ENCODE measurements at regions not wholly inside any gene's neighbourhood (a gene's known extent, or its start where the extent isn't known, plus 50 kb on each side); places are given as distances from the start of the nearest gene placed in this dataset.

DNA sequence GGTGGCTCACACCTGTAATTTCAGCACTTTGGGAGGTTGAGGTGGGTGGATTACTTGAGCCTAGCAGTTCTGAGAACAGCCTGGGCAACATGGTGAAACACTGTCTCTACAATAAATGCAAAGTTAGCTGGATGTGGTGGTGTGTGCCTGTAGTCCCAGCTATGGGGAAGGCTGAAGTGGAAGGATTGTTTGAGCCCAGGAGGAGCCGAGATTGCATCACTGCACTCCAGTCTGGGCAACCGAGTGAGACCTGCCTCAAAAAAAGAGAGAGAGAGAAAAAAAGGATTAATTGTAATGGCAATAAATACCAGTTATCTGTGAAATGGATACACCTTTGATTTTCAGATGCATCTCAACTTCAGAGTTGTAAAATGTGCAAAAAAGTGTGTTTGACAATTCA is 58.8 kb downstream of the SPRY1 start:
- H3K36me3 ChIP-seq (ENCODE audit: control insufficient read depth, insufficient read depth, low read length), result no peaks in the 10 kb centered on the region
- WGBS, 2 experiments (ENCODE audit: insufficient coverage in 2 of 2), result 53 to 71% methylated on average over 2 of the region's 2 CpGs
- peaks cover 9% of the 10 kb centered on the region for H3K4me1 ChIP-seq (ENCODE audit: control insufficient read depth, insufficient read depth, low read length, poor library complexity, severe bottlenecking)
- H3K9me3 ChIP-seq (ENCODE audit: control insufficient read depth, low read length), result no peaks in the 10 kb centered on the region
- no peak overlapping the region for H3K27ac ChIP-seq (ENCODE audit: low read depth, low read length, severe bottlenecking)
- H3K4me3 ChIP-seq (ENCODE audit: extremely low read depth, insufficient read depth, low read length, poor library complexity, severe bottlenecking), result no peak overlapping the region

DNA sequence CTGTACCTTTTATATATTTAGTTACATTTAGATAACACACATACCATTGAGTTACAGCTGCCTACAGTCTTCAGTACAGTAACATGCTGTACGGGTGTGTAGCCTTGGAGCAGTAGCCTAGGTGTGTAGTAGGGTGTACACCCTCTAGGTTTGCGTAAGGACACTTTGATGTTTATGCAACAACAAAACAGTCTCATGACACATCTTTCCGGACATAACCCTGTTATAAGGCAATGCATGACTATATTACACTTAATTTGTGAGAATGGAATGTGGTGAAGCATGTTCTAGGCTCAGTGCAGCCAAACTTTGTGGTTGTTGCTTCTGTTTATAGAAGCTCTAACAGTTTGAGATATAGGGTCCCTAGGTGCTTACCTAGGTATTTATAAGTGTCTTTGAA is 65.4 kb downstream of the SPRY1 start:
- no peak overlapping the region for H3K4me3 ChIP-seq (ENCODE audit: extremely low read depth, insufficient read depth, low read length, poor library complexity, severe bottlenecking)
- H3K4me1 ChIP-seq (ENCODE audit: control insufficient read depth, insufficient read depth, low read length, poor library complexity, severe bottlenecking), result no peaks in the 10 kb centered on the region
- WGBS, 2 experiments (ENCODE audit: insufficient coverage in 2 of 2), result no CpG with 5 or more reads among the region's 3 CpGs
- H3K36me3 ChIP-seq (ENCODE audit: control insufficient read depth, insufficient read depth, low read length), result no peaks in the 10 kb centered on the region
- no peaks in the 10 kb centered on the region for H3K9me3 ChIP-seq (ENCODE audit: control insufficient read depth, low read length)
- H3K27ac ChIP-seq (ENCODE audit: low read depth, low read length, severe bottlenecking), result no peak overlapping the region

DNA sequence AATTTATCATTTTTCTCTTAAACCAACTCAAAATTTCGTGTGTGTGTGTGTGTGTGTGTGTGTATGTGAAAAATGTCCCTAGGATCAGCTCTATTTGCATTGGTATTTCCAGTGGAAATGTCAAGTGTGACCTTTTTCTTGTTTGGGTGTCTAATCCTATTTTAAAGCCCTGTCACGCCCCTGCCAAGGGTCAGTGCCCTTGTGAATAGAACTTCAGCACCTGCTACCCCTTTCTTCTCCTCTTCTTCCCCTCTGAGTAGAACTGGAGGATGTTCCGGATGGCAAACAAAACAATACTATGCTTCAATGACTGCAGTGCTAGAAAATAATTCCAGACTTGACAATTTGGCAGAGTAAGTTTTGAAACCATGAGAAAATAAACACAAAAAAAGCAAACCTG is 67.3 kb downstream of the SPRY1 start:
- WGBS, 2 experiments (ENCODE audit: insufficient coverage in 2 of 2), result no CpG with 5 or more reads among the region's 3 CpGs
- Histone ChIP-seq H3K36me3 (ENCODE audit: control insufficient read depth, insufficient read depth, low read length) (no peaks in the 10 kb centered on the region), H3K27ac (ENCODE audit: low read depth, low read length, severe bottlenecking) (no peak overlapping the region)

GRCh38 chr4:123465416-123465815 is 68.8 kb downstream of the SPRY1 start:
- Histone ChIP-seq H3K4me1 (ENCODE audit: control insufficient read depth, insufficient read depth, low read length, poor library complexity, severe bottlenecking) (no peaks in the 10 kb centered on the region), H3K9me3 (ENCODE audit: control insufficient read depth, low read length) (no peaks in the 10 kb centered on the region), H3K36me3 (ENCODE audit: control insufficient read depth, insufficient read depth, low read length) (no peaks in the 10 kb centered on the region), H3K27ac (ENCODE audit: low read depth, low read length, severe bottlenecking) (no peak overlapping the region), H3K4me3 (ENCODE audit: extremely low read depth, insufficient read depth, low read length, poor library complexity, severe bottlenecking) (no peak overlapping the region)
- 92 to 96% methylated on average over 4 to 5 of the region's 6 CpGs for WGBS, 2 experiments (ENCODE audit: insufficient coverage in 2 of 2)

More for the DNA sequence above, 67.3 kb downstream of the SPRY1 start:
- H3K9me3 ChIP-seq (ENCODE audit: control insufficient read depth, low read length), result no peaks in the 10 kb centered on the region
- no peak overlapping the region for H3K4me3 ChIP-seq (ENCODE audit: extremely low read depth, insufficient read depth, low read length, poor library complexity, severe bottlenecking)
- H3K4me1 ChIP-seq (ENCODE audit: control insufficient read depth, insufficient read depth, low read length, poor library complexity, severe bottlenecking), result no peaks in the 10 kb centered on the region

GRCh38 chr4:123466080-123466785 is 69.6 kb downstream of the SPRY1 start:
- H3K27ac ChIP-seq (ENCODE audit: low read depth, low read length, severe bottlenecking), result no peak overlapping the region
- H3K36me3 ChIP-seq (ENCODE audit: control insufficient read depth, insufficient read depth, low read length), result no peaks in the 10 kb centered on the region
- H3K9me3 ChIP-seq (ENCODE audit: control insufficient read depth, low read length), result no peaks in the 10 kb centered on the region
- H3K4me3 ChIP-seq (ENCODE audit: extremely low read depth, insufficient read depth, low read length, poor library complexity, severe bottlenecking), result no peak overlapping the region
- H3K4me1 ChIP-seq (ENCODE audit: control insufficient read depth, insufficient read depth, low read length, poor library complexity, severe bottlenecking), result no peaks in the 10 kb centered on the region
- WGBS, 2 experiments (ENCODE audit: insufficient coverage in 2 of 2), result 62 to 63% methylated on average over 3 of the region's 3 CpGs

DNA sequence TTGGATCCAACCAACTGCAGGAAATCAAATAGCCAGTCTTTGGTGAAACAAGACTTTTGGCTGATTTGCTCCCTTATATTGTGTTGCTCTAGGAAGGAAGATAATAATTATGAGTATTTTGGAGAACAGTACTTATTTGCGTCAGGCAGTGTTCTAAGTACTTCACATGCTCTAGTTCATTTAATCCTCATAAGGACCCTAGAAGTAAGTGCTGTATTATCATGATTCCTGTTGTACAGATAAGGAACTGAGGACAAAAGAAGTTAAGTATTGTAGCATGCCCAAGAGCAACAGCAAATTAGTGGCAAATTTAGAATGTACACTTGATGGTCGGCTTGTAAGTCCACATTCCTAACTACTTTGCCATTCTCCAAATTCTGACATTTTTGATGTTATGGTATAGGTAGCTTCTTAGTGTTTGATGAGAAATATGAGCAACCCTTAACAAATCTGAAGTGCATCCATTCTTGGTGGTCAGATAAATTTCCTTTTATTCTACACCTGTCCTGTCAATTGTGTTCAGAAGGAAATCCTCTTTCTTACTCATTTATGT is 72.0 kb downstream of the SPRY1 start:
- WGBS, 2 experiments (ENCODE audit: insufficient coverage in 2 of 2), result no CpG with 5 or more reads among the region's 2 CpGs

DNA sequence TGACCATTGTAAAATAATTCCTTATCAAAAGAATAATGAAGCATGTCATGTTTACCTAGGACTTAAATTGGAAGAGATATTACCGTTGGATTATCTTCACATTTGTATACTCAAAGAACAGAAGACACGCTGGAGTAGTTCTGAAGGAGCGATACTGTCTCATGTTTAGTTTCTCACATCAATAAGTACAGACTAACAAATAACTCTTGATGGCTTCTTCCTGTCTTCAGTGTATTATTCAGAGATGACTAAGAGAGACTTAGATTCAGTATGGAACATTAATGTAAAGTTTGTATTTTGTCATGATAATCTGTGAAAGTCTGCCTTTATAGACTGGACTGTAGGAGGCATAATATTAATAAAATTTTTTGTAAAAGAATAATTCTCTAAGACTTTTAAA is 72.7 kb downstream of the SPRY1 start:
- Histone ChIP-seq H3K36me3 (ENCODE audit: control insufficient read depth, insufficient read depth, low read length) (no peaks in the 10 kb centered on the region), H3K4me3 (ENCODE audit: extremely low read depth, insufficient read depth, low read length, poor library complexity, severe bottlenecking) (no peak overlapping the region), H3K27ac (ENCODE audit: low read depth, low read length, severe bottlenecking) (no peak overlapping the region), H3K4me1 (ENCODE audit: control insufficient read depth, insufficient read depth, low read length, poor library complexity, severe bottlenecking) (no peaks in the 10 kb centered on the region), H3K9me3 (ENCODE audit: control insufficient read depth, low read length) (no peaks in the 10 kb centered on the region)
- 83 to 88% methylated on average over 1 of the region's 3 CpGs for WGBS, 2 experiments (ENCODE audit: insufficient coverage in 2 of 2)

More for the DNA sequence above, 72.0 kb downstream of the SPRY1 start:
- Histone ChIP-seq H3K27ac (ENCODE audit: low read depth, low read length, severe bottlenecking) (no peak overlapping the region), H3K4me1 (ENCODE audit: control insufficient read depth, insufficient read depth, low read length, poor library complexity, severe bottlenecking) (no peaks in the 10 kb centered on the region), H3K36me3 (ENCODE audit: control insufficient read depth, insufficient read depth, low read length) (no peaks in the 10 kb centered on the region), H3K9me3 (ENCODE audit: control insufficient read depth, low read length) (no peaks in the 10 kb centered on the region), H3K4me3 (ENCODE audit: extremely low read depth, insufficient read depth, low read length, poor library complexity, severe bottlenecking) (no peak overlapping the region)

GRCh38 chr4:123469696-123470095 is 73.1 kb downstream of the SPRY1 start:
- H3K36me3 ChIP-seq (ENCODE audit: control insufficient read depth, insufficient read depth, low read length), result no peaks in the 10 kb centered on the region
- WGBS, 2 experiments (ENCODE audit: insufficient coverage in 2 of 2), result no CpG with 5 or more reads among the region's 2 CpGs
- H3K4me3 ChIP-seq (ENCODE audit: extremely low read depth, insufficient read depth, low read length, poor library complexity, severe bottlenecking), result no peak overlapping the region
- no peak overlapping the region for H3K27ac ChIP-seq (ENCODE audit: low read depth, low read length, severe bottlenecking)
- no peaks in the 10 kb centered on the region for H3K4me1 ChIP-seq (ENCODE audit: control insufficient read depth, insufficient read depth, low read length, poor library complexity, severe bottlenecking)
- H3K9me3 ChIP-seq (ENCODE audit: control insufficient read depth, low read length), result no peaks in the 10 kb centered on the region

- WGBS, 2 experiments (ENCODE audit: insufficient coverage in 2 of 2), result no CpG with 5 or more reads among the region's 2 CpGs
- no peak overlapping the region for H3K4me3 ChIP-seq (ENCODE audit: extremely low read depth, insufficient read depth, low read length, poor library complexity, severe bottlenecking)
- no peaks in the 10 kb centered on the region for H3K4me1 ChIP-seq (ENCODE audit: control insufficient read depth, insufficient read depth, low read length, poor library complexity, severe bottlenecking)
- no peaks in the 10 kb centered on the region for H3K36me3 ChIP-seq (ENCODE audit: control insufficient read depth, insufficient read depth, low read length)
- H3K9me3 ChIP-seq (ENCODE audit: control insufficient read depth, low read length), result no peaks in the 10 kb centered on the region
- H3K27ac ChIP-seq (ENCODE audit: low read depth, low read length, severe bottlenecking), result no peak overlapping the region
Observed at GRCh38 chr4:123470640-123471039, 74.0 kb downstream of the SPRY1 start.

- no peaks in the 10 kb centered on the region for H3K9me3 ChIP-seq (ENCODE audit: control insufficient read depth, low read length)
- no peak overlapping the region for H3K27ac ChIP-seq (ENCODE audit: low read depth, low read length, severe bottlenecking)
- no peak overlapping the region for H3K4me3 ChIP-seq (ENCODE audit: extremely low read depth, insufficient read depth, low read length, poor library complexity, severe bottlenecking)
- H3K4me1 ChIP-seq (ENCODE audit: control insufficient read depth, insufficient read depth, low read length, poor library complexity, severe bottlenecking), result no peaks in the 10 kb centered on the region
- H3K36me3 ChIP-seq (ENCODE audit: control insufficient read depth, insufficient read depth, low read length), result no peaks in the 10 kb centered on the region
- WGBS, 2 experiments (ENCODE audit: insufficient coverage in 2 of 2), result 27 to 100% methylated on average over 1 of the region's 3 CpGs
Observed at GRCh38 chr4:123471655-123472369, 75.2 kb downstream of the SPRY1 start.

DNA sequence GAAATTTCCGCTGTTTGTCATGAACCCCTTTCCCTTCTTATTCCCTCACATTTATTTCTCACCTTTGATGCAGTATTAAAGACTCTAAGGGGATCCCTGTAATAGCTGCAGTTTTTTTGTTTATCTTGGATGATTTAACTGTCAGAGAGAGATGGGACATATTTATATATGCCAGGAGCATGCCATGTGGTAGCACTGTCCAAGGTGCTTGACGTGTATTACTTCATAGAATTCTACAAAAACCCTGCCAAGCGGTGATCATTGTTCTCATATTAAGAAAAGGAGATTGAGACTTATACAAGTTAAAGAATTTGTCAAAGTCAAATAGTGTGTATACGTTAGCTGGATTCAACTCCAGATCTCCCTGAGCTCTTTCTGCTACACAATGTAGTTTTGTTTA is 78.2 kb downstream of the SPRY1 start:
- no peaks in the 10 kb centered on the region for H3K9me3 ChIP-seq (ENCODE audit: control insufficient read depth, low read length)
- H3K4me1 ChIP-seq (ENCODE audit: control insufficient read depth, insufficient read depth, low read length, poor library complexity, severe bottlenecking), result peaks cover 15% of the 10 kb centered on the region
- no peak overlapping the region for H3K4me3 ChIP-seq (ENCODE audit: extremely low read depth, insufficient read depth, low read length, poor library complexity, severe bottlenecking)
- H3K36me3 ChIP-seq (ENCODE audit: control insufficient read depth, insufficient read depth, low read length), result no peaks in the 10 kb centered on the region
- no peak overlapping the region for H3K27ac ChIP-seq (ENCODE audit: low read depth, low read length, severe bottlenecking)
- 83 to 100% methylated on average over 1 of the region's 4 CpGs for WGBS, 2 experiments (ENCODE audit: insufficient coverage in 2 of 2)
